Psoas muscle (tissue), 7 donors: ENCODE measurements at regions not wholly inside any gene's neighbourhood (a gene's known extent, or its start where the extent isn't known, plus 50 kb on each side); places are given as distances from the start of the nearest gene placed in this dataset.

Experiments used
- ATAC-seq, 4 donors: fragments of 200-7000 bp; cut with Tn5 transposase; one replicate each; pipeline ENCODE4 v1.9.1; 2020; ENCODE audit warnings: moderate library complexity in 3 of 4, mild to moderate bottlenecking in 2 of 4
- DNase-seq, 2 donors: peaks; one replicate each; pipeline ENCODE4 v3.0.0-alpha.2; 2020
- H3K27ac ChIP-seq: fragments of 200-600 bp; one replicate; pipeline ENCODE4 v1.8.0; 2022
- H3K27me3 ChIP-seq, 3 donors: fragments of 200-600 bp in 1 of 3; one replicate each; pipeline versions ENCODE4 v1.6.1 to v1.8.0; 2013 to 2022; ENCODE audit warnings: low read length in 2 of 3, mild to moderate bottlenecking in 2 of 3, moderate library complexity in 1 of 3; ENCODE audit not compliant: insufficient read depth in 3 of 3
- H3K36me3 ChIP-seq, 2 donors: fragments of 200-600 bp in 1 of 2; one replicate each; pipeline versions ENCODE4 v1.6.1 to v1.8.0; 2013 to 2022; ENCODE audit warnings: low read depth in 1 of 2, mild to moderate bottlenecking in 1 of 2, moderate library complexity in 1 of 2; ENCODE audit not compliant: insufficient read depth in 1 of 2
- H3K4me1 ChIP-seq: fragments of 200-600 bp; one replicate; pipeline ENCODE4 v1.8.0; 2022
- H3K4me3 ChIP-seq: fragments of 200-600 bp; one replicate; pipeline ENCODE4 v1.8.0; 2022; ENCODE audit warnings: mild to moderate bottlenecking
- H3K9me3 ChIP-seq: fragments of 200-600 bp; one replicate; pipeline ENCODE4 v1.8.0; 2022
- WGBS, 3 donors: extraction: QIAGEN DNeasy Blood & Tissue Kit; methylation state at CpG; one replicate each; pipeline versions ENCODE4 v1.1.6 to v1.1.7; 2013; 5-methylcytosine and 5-hydroxymethylcytosine counted together
- intact Hi-C, 2 donors: fragments of 100-400 bp; cut with DNase I; formaldehyde crosslinking; loops; one replicate each; pipeline versions ENCODE4 v1.11.0 to v1.14.2; 2022
- TF ChIP-seq, protein P1 (sequence below): fragments of 200-600 bp; IDR thresholded peaks from one replicate; pipeline ENCODE4 v1.8.0; 2022; ENCODE audit warnings: antibody characterized with exemption
- donor health status: healthy with polysubstance abuse.
- donor health status: DM: no; HTN: no; CAD: no; lungs with moderate emphysema.
- donor health status: Bipolar disorder and iron deficiency.
- donor health status: healthy.
- donor health status: DM: yes; HTN: yes; CAD: no.
- donor health status: DM: no; HTN: no; CAD: no.
- donor health status: DM: yes; HTN: yes; CAD: no.

DNA sequence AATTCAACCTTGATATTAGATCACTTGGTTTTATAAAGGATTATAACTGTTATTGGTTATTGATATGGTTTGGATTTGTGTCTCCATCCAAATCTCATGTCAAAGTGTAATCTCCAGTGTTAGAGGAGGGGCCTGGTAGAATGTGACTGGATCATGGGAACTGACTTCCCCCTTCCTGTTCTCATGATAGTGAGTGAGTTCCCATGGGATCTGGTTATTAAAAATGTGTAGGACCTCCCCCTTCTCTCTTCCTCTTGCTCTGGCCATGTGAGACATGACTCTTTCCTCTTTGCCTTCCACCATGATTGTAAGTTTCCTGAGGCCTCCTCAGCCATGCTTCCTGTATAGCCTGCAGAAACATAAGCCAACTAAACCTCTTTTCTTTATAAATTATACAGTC is 136.0 kb upstream of the UBE2E2 start:
- Histone ChIP-seq H3K36me3 (no peaks in the 10 kb centered on the region), H3K27ac (no peak overlapping the region), H3K4me3 (no peak overlapping the region), H3K27me3 (no peaks in the 10 kb centered on the region), H3K4me1 (peaks cover 13% of the 10 kb centered on the region), H3K9me3 (no peaks in the 10 kb centered on the region)
- TF ChIP-seq, protein P1, sequence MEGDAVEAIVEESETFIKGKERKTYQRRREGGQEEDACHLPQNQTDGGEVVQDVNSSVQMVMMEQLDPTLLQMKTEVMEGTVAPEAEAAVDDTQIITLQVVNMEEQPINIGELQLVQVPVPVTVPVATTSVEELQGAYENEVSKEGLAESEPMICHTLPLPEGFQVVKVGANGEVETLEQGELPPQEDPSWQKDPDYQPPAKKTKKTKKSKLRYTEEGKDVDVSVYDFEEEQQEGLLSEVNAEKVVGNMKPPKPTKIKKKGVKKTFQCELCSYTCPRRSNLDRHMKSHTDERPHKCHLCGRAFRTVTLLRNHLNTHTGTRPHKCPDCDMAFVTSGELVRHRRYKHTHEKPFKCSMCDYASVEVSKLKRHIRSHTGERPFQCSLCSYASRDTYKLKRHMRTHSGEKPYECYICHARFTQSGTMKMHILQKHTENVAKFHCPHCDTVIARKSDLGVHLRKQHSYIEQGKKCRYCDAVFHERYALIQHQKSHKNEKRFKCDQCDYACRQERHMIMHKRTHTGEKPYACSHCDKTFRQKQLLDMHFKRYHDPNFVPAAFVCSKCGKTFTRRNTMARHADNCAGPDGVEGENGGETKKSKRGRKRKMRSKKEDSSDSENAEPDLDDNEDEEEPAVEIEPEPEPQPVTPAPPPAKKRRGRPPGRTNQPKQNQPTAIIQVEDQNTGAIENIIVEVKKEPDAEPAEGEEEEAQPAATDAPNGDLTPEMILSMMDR: no peak
- ATAC-seq (no peak), DNase-seq (no peak)
- intact Hi-C loops: no loop called here

DNA sequence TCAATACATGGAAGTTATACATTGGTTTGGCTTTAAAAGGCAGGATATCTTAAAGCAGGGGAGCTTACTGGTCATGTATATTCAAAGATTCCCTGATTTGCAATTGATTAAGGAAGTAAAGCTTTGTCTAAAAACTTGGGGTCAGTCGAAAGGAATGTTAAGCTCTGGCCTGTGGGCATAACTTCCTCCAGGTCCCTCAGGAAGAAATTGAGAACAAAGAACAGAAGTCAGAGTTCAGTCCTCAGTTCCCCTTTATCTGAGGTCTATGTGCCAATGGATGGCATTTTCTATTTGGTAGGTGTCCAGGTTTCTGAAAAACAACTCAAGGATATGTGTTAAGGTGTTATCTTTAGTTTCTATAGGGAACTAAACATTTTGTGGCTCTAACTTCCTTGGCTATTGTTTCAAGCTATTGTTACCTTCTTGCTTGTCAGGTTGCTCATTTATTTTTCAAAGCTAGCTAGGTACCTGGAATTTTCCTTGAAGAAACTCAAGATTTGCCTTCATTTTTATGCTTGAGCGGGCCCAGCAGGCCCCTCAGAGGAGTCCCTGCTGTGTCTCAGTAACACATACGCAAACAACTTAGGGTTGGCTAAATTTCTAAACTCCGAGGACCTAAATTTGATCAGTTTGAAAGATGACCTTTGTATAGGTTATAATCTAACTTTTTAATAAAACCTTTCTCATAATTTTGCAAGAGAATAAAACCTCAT is 135.0 kb upstream of the UBE2E2 start:
- Histone ChIP-seq H3K27ac (no peak overlapping the region), H3K9me3 (no peaks in the 10 kb centered on the region), H3K27me3 (no peaks in the 10 kb centered on the region), H3K4me3 (no peak overlapping the region), H3K4me1 (peaks cover 2% of the 10 kb centered on the region), H3K36me3 (no peaks in the 10 kb centered on the region)
- no peak for DNase-seq
- no peak for ATAC-seq
- intact Hi-C loops: no loop called here
- TF ChIP-seq, protein P1: no peak
- 82 to 85% (median 83%) methylated on average over 4 of the region's 4 CpGs for WGBS, 3 donors

DNA sequence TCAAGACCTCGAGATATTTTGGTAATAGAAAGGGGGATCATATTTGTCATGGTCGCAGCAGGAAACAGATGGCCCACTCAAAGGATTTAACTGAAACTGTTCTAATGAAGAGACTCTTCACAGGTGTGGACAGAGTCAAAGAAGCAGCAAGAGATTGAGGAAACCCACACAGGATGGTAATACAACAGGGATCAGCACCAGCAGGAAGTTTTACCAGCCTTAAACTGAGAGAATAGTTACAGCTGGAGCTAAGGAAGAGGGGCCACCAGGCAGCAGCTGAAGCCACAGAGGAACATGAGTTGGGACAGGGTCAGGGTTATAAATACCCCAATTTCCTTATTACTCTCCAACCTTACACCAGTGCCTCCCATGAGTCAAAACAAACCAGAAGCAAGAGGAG is 131.8 kb upstream of the UBE2E2 start:
- Histone ChIP-seq H3K4me1 (peaks cover 21% of the 10 kb centered on the region), H3K27ac (no peak overlapping the region), H3K36me3 (no peaks in the 10 kb centered on the region), H3K27me3 (no peaks in the 10 kb centered on the region), H3K4me3 (no peak overlapping the region), H3K9me3 (no peaks in the 10 kb centered on the region)
- ATAC-seq (no peak), DNase-seq (no peak)
- intact Hi-C loops: no loop called here
- WGBS, 3 donors: 17 to 33% (median 22%) methylated on average over 2 of the region's 2 CpGs
- TF ChIP-seq, protein P1: no peak

DNA sequence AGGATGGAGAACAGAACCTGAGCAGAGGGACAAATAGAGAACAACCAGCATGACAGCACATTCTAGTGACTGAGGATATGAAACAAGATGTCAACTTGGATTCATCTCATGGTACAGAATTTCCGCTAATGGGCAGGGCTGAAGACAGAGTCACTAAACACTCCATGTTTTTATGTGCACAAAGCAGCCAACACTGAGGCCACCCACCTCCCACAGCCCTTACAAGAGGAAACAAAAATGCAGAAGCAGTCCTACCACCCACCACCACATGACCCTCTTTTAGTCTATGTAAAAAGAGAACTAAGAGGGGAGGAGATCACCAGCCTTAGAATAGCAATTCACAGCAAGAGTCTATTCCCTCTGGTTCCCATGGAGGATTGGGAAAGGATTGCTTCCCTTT is 131.4 kb upstream of the UBE2E2 start:
- WGBS, 3 donors: 81 to 96% (median 90%) methylated on average over 1 of the region's 1 CpG
- intact Hi-C loops: no loop called here
- ATAC-seq: no peak
- H3K27me3 ChIP-seq: no peaks in the 10 kb centered on the region
- H3K36me3 ChIP-seq: no peaks in the 10 kb centered on the region
- H3K9me3 ChIP-seq: no peaks in the 10 kb centered on the region
- no peak overlapping the region for H3K27ac ChIP-seq
- TF ChIP-seq, protein P1: no peak
- no peak overlapping the region for H3K4me3 ChIP-seq
- H3K4me1 ChIP-seq: peaks cover 25% of the 10 kb centered on the region
- no peak for DNase-seq

DNA sequence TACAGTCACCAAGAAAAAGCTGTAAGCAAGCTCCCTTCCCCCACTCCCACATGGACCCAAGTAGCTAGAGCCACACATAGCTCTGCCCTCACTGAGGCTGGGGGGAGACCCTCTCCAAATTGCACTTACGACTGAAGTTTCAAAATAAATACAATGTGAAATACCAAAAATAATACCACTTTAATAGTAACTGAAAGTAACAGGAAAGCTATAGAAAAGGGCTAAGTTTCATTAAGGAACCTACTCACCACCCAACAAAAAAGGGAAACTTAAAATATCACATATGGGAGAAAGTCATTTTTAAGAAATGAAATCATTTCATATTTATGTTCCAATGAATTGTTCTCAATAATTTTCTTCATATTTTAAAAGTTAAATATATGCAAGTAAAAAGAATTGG is 130.4 kb upstream of the UBE2E2 start:
- TF ChIP-seq, protein P1: no peak
- no peaks in the 10 kb centered on the region for H3K9me3 ChIP-seq
- no peak overlapping the region for H3K27ac ChIP-seq
- H3K36me3 ChIP-seq: no peaks in the 10 kb centered on the region
- WGBS, 3 donors: 86 to 95% (median 91%) methylated on average over 1 of the region's 1 CpG
- H3K4me1 ChIP-seq: peaks cover 25% of the 10 kb centered on the region
- DNase-seq: no peak
- H3K4me3 ChIP-seq: no peak overlapping the region
- no peak for ATAC-seq
- intact Hi-C loops: no loop called here
- no peaks in the 10 kb centered on the region for H3K27me3 ChIP-seq
